ENCODE measurements at regions not wholly inside any gene's neighbourhood (a gene's known extent, or its start where the extent isn't known, plus 50 kb on each side); places are given as distances from the start of the nearest gene placed in this dataset.

GRCh38 chr10:78643513-78643912 is 425.3 kb upstream of the ZMIZ1 start:
- no peak for TF ChIP-seq EGR1 (IDR thresholded peaks at IDR 0.05)
- no peak for TF ChIP-seq NFIC (IDR thresholded peaks at IDR 0.05)
- no peak for TF ChIP-seq CREB1 (IDR thresholded peaks at IDR 0.05; ENCODE audit: low read depth)
- no peak for TF ChIP-seq FOXM1 (IDR thresholded peaks at IDR 0.05; ENCODE audit: borderline replicate concordance, low read depth)
- TF ChIP-seq RAD21 (IDR thresholded peaks at IDR 0.05; ENCODE audit: low read depth) = no peak
- no peak for TF ChIP-seq USF1 (IDR thresholded peaks at IDR 0.05)
- TF ChIP-seq ZBTB7A (IDR thresholded peaks at IDR 0.05; ENCODE audit: low read depth) = no peak
- no peak for TF ChIP-seq TCF12 (IDR thresholded peaks at IDR 0.05; ENCODE audit: low read depth)
- TF ChIP-seq TEAD4 (IDR thresholded peaks at IDR 0.05) = no peak
- TF ChIP-seq REST (IDR thresholded peaks at IDR 0.05; ENCODE audit: low read depth) = no peak
- TF ChIP-seq TAF1 (IDR thresholded peaks at IDR 0.05; ENCODE audit: low read depth) = no peak
- TF ChIP-seq, protein P1, sequence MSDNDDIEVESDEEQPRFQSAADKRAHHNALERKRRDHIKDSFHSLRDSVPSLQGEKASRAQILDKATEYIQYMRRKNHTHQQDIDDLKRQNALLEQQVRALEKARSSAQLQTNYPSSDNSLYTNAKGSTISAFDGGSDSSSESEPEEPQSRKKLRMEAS (IDR thresholded peaks at IDR 0.05) = no peak
- no peak for TF ChIP-seq EP300 (IDR thresholded peaks at IDR 0.05; ENCODE audit: borderline replicate concordance)
- no peak for TF ChIP-seq CEBPB (IDR thresholded peaks at IDR 0.05)
- TF ChIP-seq YY1 (IDR thresholded peaks at IDR 0.05; ENCODE audit: low read depth) = no peak

DNA sequence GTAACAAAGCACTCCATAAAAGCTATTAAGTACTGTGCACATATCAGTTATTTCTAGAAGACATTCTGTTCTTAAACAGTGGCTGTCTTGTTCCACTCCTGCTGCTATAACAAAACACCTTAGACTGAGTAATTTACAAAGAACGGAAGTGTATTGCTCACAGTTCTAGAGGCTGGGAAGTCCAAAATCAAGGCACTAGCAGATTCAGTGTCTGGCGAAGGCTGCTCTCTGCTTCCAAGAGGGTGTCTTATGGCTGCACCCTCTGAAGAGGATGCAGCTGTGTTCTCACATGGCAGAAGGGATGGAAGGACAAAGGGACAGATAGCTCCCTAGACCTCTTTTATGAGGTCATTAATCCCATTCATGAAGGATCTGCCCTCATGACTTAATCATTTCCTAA is 424.2 kb upstream of the ZMIZ1 start:
- no peak for TF ChIP-seq CEBPB (IDR thresholded peaks at IDR 0.05)
- no peak for TF ChIP-seq TEAD4 (IDR thresholded peaks at IDR 0.05)
- no peak for TF ChIP-seq TCF12 (IDR thresholded peaks at IDR 0.05; ENCODE audit: low read depth)
- TF ChIP-seq, protein P1 (IDR thresholded peaks at IDR 0.05) = no peak
- TF ChIP-seq RAD21 (IDR thresholded peaks at IDR 0.05; ENCODE audit: low read depth) = no peak
- no peak for TF ChIP-seq YY1 (IDR thresholded peaks at IDR 0.05; ENCODE audit: low read depth)
- TF ChIP-seq TAF1 (IDR thresholded peaks at IDR 0.05; ENCODE audit: low read depth) = no peak
- no peak for TF ChIP-seq REST (IDR thresholded peaks at IDR 0.05; ENCODE audit: low read depth)
- no peak for TF ChIP-seq USF1 (IDR thresholded peaks at IDR 0.05)
- no peak for TF ChIP-seq ZBTB7A (IDR thresholded peaks at IDR 0.05; ENCODE audit: low read depth)

DNA sequence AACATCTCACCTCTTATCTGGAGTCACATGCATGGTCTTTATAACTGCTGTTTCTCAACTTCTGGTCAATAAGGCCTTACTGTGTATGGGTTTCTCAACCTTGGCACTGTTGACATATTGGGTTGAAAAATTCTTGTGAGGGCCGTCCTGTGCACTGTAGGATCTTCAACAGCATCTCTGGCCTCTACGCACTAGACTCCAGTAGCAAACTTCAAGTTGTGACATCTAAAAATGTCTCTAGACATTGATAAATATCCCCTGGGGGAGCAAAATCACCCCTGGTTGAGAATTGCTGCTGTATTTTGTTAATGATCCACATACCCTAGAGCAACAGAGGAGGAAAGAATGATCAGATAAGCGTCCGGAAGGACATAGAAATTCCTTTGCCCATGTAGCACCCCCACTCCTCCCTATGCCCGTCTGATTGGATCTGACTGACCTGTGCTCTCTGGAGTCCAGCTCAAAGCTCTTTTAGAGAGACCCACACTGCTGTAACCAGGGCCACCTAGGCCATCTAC is 423.5 kb upstream of the ZMIZ1 start:
- no peak for TF ChIP-seq ZBTB7A (IDR thresholded peaks at IDR 0.05; ENCODE audit: low read depth)
- no peak for TF ChIP-seq TEAD4 (IDR thresholded peaks at IDR 0.05)
- no peak for TF ChIP-seq USF1 (IDR thresholded peaks at IDR 0.05)
- TF ChIP-seq CEBPB (IDR thresholded peaks at IDR 0.05) = no peak
- TF ChIP-seq, protein P1 (IDR thresholded peaks at IDR 0.05) = no peak
- no peak for TF ChIP-seq TAF1 (IDR thresholded peaks at IDR 0.05; ENCODE audit: low read depth)
- TF ChIP-seq CREB1 (IDR thresholded peaks at IDR 0.05; ENCODE audit: low read depth) = no peak
- no peak for TF ChIP-seq YY1 (IDR thresholded peaks at IDR 0.05; ENCODE audit: low read depth)
- TF ChIP-seq RAD21 (IDR thresholded peaks at IDR 0.05; ENCODE audit: low read depth) = no peak
- no peak for TF ChIP-seq EGR1 (IDR thresholded peaks at IDR 0.05)
- TF ChIP-seq EP300 (IDR thresholded peaks at IDR 0.05; ENCODE audit: borderline replicate concordance) = no peak
- no peak for TF ChIP-seq NFIC (IDR thresholded peaks at IDR 0.05)
- TF ChIP-seq REST (IDR thresholded peaks at IDR 0.05; ENCODE audit: low read depth) = no peak
- TF ChIP-seq FOXM1 (IDR thresholded peaks at IDR 0.05; ENCODE audit: borderline replicate concordance, low read depth) = no peak
- no peak for TF ChIP-seq TCF12 (IDR thresholded peaks at IDR 0.05; ENCODE audit: low read depth)

DNA sequence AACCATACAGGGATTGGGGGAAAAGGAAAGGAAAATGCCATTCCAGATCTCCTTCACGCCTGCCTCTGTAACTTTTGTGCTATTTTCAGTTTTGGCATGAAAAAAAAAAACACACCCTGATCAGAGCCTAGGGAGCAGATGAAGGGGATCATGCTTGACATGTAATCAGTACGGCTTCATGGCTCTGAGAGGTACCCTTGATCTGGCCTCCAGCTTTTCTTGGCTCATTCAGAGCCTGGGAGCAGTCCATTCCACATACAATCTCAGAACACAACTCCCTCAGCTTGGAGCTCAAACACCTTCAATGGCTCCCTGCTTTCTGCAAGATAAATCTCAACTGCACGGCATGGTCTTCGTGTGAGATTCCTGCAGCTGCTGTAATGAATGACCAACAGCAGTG is 422.8 kb upstream of the ZMIZ1 start:
- TF ChIP-seq TCF12 (IDR thresholded peaks at IDR 0.05; ENCODE audit: low read depth) = no peak
- TF ChIP-seq EP300 (IDR thresholded peaks at IDR 0.05; ENCODE audit: borderline replicate concordance) = no peak
- no peak for TF ChIP-seq CEBPB (IDR thresholded peaks at IDR 0.05)
- no peak for TF ChIP-seq TEAD4 (IDR thresholded peaks at IDR 0.05)
- no peak for TF ChIP-seq USF1 (IDR thresholded peaks at IDR 0.05)
- no peak for TF ChIP-seq NFIC (IDR thresholded peaks at IDR 0.05)
- no peak for TF ChIP-seq YY1 (IDR thresholded peaks at IDR 0.05; ENCODE audit: low read depth)
- TF ChIP-seq TAF1 (IDR thresholded peaks at IDR 0.05; ENCODE audit: low read depth) = no peak
- no peak for TF ChIP-seq EGR1 (IDR thresholded peaks at IDR 0.05)
- no peak for TF ChIP-seq REST (IDR thresholded peaks at IDR 0.05; ENCODE audit: low read depth)
- no peak for TF ChIP-seq FOXM1 (IDR thresholded peaks at IDR 0.05; ENCODE audit: borderline replicate concordance, low read depth)

Data from Ishikawa (cell line).